Stomach (tissue), 4 donors: ENCODE measurements at regions not wholly inside any gene's neighbourhood (a gene's known extent, or its start where the extent isn't known, plus 50 kb on each side); places are given as distances from the start of the nearest gene placed in this dataset.

ENCODE experiments used
- POLR2A ChIP-seq, 4 donors: fragments of 450-650 bp; IDR thresholded peaks; one replicate each; pipeline ENCODE4 v1.6.1; 2016; ENCODE audit warnings: antibody characterized with exemption in 4 of 4, control low read depth in 2 of 4, mild to moderate bottlenecking in 1 of 4, moderate library complexity in 1 of 4
- TF ChIP-seq, protein P1 (sequence below), 7 experiments: fragments of 450-650 bp in 4 of 7; fragments of 200-600 bp in 3 of 7; sonication (generic) in 3 of 7; IDR thresholded peaks; one replicate each; pipeline ENCODE4 v1.5.1; 2016 to 2019; ENCODE audit warnings: antibody characterized with exemption in 7 of 7, control low read depth in 2 of 7, mild to moderate bottlenecking in 1 of 7

DNA sequence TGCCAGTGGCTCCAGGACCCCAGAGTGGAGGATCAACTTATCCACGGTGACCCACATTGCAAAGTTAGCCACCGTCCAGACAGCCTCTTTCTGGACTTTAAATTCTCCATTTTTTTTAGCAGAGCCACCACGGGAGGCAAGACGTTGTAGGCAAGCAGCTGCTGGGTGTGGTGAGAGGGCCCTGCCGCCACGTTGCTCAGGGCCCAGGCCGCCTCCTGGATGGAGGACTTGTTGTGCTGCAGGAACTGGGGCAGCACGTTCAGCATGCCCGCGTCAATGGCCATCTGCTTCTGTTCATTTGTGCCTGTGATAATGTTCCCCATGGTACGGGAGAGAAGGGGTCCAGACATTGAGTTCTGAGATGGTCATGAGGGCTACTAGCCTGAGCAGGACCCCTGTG is 114.3 kb upstream of the POC5 start:
- TF ChIP-seq, protein P1, sequence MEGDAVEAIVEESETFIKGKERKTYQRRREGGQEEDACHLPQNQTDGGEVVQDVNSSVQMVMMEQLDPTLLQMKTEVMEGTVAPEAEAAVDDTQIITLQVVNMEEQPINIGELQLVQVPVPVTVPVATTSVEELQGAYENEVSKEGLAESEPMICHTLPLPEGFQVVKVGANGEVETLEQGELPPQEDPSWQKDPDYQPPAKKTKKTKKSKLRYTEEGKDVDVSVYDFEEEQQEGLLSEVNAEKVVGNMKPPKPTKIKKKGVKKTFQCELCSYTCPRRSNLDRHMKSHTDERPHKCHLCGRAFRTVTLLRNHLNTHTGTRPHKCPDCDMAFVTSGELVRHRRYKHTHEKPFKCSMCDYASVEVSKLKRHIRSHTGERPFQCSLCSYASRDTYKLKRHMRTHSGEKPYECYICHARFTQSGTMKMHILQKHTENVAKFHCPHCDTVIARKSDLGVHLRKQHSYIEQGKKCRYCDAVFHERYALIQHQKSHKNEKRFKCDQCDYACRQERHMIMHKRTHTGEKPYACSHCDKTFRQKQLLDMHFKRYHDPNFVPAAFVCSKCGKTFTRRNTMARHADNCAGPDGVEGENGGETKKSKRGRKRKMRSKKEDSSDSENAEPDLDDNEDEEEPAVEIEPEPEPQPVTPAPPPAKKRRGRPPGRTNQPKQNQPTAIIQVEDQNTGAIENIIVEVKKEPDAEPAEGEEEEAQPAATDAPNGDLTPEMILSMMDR (IDR thresholded peaks at IDR 0.05), result no peak
- TF ChIP-seq POLR2A (IDR thresholded peaks at IDR 0.05), result no peak
